H9 (cell line): ENCODE measurements at regions not wholly inside any gene's neighbourhood (a gene's known extent, or its start where the extent isn't known, plus 50 kb on each side); places are given as distances from the start of the nearest gene placed in this dataset.

Source experiments
- DNase-seq: peaks from one replicate; pipeline ENCODE4 v3.0.0-alpha.2; 2017
- H2AFZ ChIP-seq: one replicate; pipeline ENCODE4 v1.6.1; 2013; ENCODE audit warnings: mild to moderate bottlenecking, low read length, control low read depth, moderate library complexity
- H2AK5ac ChIP-seq: 2 replicates; pipeline ENCODE4 v1.6.1; 2013; ENCODE audit warnings: low read length, control low read depth, mixed read lengths; ENCODE audit not compliant: insufficient read length
- H2BK120ac ChIP-seq: one replicate; pipeline ENCODE4 v1.6.1; 2013; ENCODE audit warnings: low read depth, mild to moderate bottlenecking, low read length, control low read depth, inconsistent platforms; ENCODE audit not compliant: poor library complexity, severe bottlenecking
- H2BK12ac ChIP-seq: 2 replicates; pipeline ENCODE4 v1.6.1; 2013; ENCODE audit warnings: low read length, control low read depth, mixed read lengths, low read depth; ENCODE audit not compliant: insufficient read length
- H2BK15ac ChIP-seq: 2 replicates; pipeline ENCODE4 v1.6.1; 2013; ENCODE audit warnings: low read depth, low read length, control low read depth
- H2BK20ac ChIP-seq: one replicate; pipeline ENCODE4 v1.6.1; 2013; ENCODE audit warnings: low read depth, mild to moderate bottlenecking, low read length, control low read depth, inconsistent platforms; ENCODE audit not compliant: poor library complexity, severe bottlenecking
- H2BK5ac ChIP-seq: 2 replicates; pipeline ENCODE4 v1.6.1; 2013; ENCODE audit warnings: low read length, control low read depth, mixed read lengths; ENCODE audit not compliant: insufficient read length
- H3K14ac ChIP-seq: 2 replicates; pipeline ENCODE4 v1.6.1; 2013; ENCODE audit warnings: low read length, control low read depth; ENCODE audit not compliant: insufficient read depth
- H3K18ac ChIP-seq: 2 replicates; pipeline ENCODE4 v1.6.1; 2013; ENCODE audit warnings: low read depth, mild to moderate bottlenecking, mixed read lengths, low read length, control low read depth; ENCODE audit not compliant: insufficient read length
- H3K23ac ChIP-seq: 2 replicates; pipeline ENCODE4 v1.6.1; 2013; ENCODE audit warnings: low read length, control low read depth, mixed read lengths, low read depth; ENCODE audit not compliant: insufficient read length
- H3K23me2 ChIP-seq: 2 replicates; pipeline ENCODE4 v1.6.1; 2013; ENCODE audit warnings: low read depth, mild to moderate bottlenecking, mixed read lengths, low read length, control low read depth; ENCODE audit not compliant: insufficient read length, poor library complexity, severe bottlenecking
- H3K27ac ChIP-seq: 2 replicates; pipeline ENCODE4 v1.5.1; 2013; ENCODE audit warnings: low read length, control low read depth, mixed read lengths, low read depth; ENCODE audit not compliant: insufficient read length
- H3K27me3 ChIP-seq: 2 replicates; pipeline ENCODE4 v1.6.1; 2013; ENCODE audit warnings: low read length, control low read depth, inconsistent platforms; ENCODE audit not compliant: insufficient read depth
- H3K4ac ChIP-seq: 2 replicates; pipeline ENCODE4 v1.6.1; 2013; ENCODE audit warnings: low read depth, mild to moderate bottlenecking, control low read depth, inconsistent platforms, low read length, moderate library complexity
- H3K4me1 ChIP-seq: 2 replicates; pipeline ENCODE4 v1.6.1; 2013; ENCODE audit warnings: low read length, control low read depth, inconsistent platforms; ENCODE audit not compliant: insufficient read depth
- H3K4me2 ChIP-seq: 2 replicates; pipeline ENCODE4 v1.6.1; 2013; ENCODE audit warnings: low read length, control low read depth, mixed read lengths; ENCODE audit not compliant: insufficient read length, insufficient read depth
- H3K56ac ChIP-seq: 2 replicates; pipeline ENCODE4 v1.6.1; 2013; ENCODE audit warnings: low read depth, mild to moderate bottlenecking, mixed read lengths, low read length, control low read depth; ENCODE audit not compliant: insufficient read length
- H3K79me1 ChIP-seq: 2 replicates; pipeline ENCODE4 v1.6.1; 2013; ENCODE audit warnings: low read depth, mild to moderate bottlenecking, moderate library complexity, low read length, control low read depth, inconsistent platforms; ENCODE audit not compliant: insufficient read depth, poor library complexity, severe bottlenecking
- H3K79me2 ChIP-seq: 2 replicates; pipeline ENCODE4 v1.6.1; 2013; ENCODE audit warnings: low read length, control low read depth, inconsistent platforms; ENCODE audit not compliant: insufficient read depth
- H3K9ac ChIP-seq: 2 replicates; pipeline ENCODE4 v1.6.1; 2013; ENCODE audit warnings: low read length, control low read depth, mixed read lengths; ENCODE audit not compliant: insufficient read length; ENCODE audit errors: extremely low read depth
- H3K9me3 ChIP-seq: one replicate; pipeline ENCODE4 v1.6.1; 2013; ENCODE audit warnings: low read depth, low read length, inconsistent platforms; ENCODE audit not compliant: control insufficient read depth
- H3T11ph ChIP-seq: one replicate; pipeline ENCODE4 v1.6.1; 2013; ENCODE audit warnings: mild to moderate bottlenecking, low read length, control low read depth, inconsistent platforms
- H4K20me1 ChIP-seq: one replicate; pipeline ENCODE4 v1.6.1; 2013; ENCODE audit not compliant: control insufficient read depth, insufficient read length, insufficient read depth
- H4K5ac ChIP-seq: 2 replicates; pipeline ENCODE4 v1.6.1; 2013; ENCODE audit warnings: low read depth, mild to moderate bottlenecking, mixed read lengths, low read length, control low read depth; ENCODE audit not compliant: insufficient read length
- H4K8ac ChIP-seq: replicated peaks from 2 replicates; pipeline ENCODE4 v1.6.1; 2013; ENCODE audit warnings: low read length, control low read depth, mixed read lengths, low read depth; ENCODE audit not compliant: insufficient read length
- H4K91ac ChIP-seq: 2 replicates; pipeline ENCODE4 v1.6.1; 2013; ENCODE audit warnings: low read depth, mild to moderate bottlenecking, moderate library complexity, mixed read lengths, low read length, control low read depth; ENCODE audit not compliant: insufficient read length
- H3K27ac Mint-ChIP-seq, 3 experiments: 2 replicates in 2 of 3; 3 replicates in 1 of 3; pipeline ENCODE4 v1.8.0; 2020 to 2021; ENCODE audit warnings: mixed read lengths in 3 of 3, mild to moderate bottlenecking in 1 of 3, moderate library complexity in 1 of 3
- H3K27me3 Mint-ChIP-seq: 2 replicates; pipeline ENCODE4 v1.8.0; 2021; ENCODE audit warnings: low read depth, mild to moderate bottlenecking, moderate library complexity, mixed read lengths
- H3K36me3 Mint-ChIP-seq, 3 experiments: 2 replicates in 2 of 3; 3 replicates in 1 of 3; pipeline ENCODE4 v1.8.0; 2020 to 2021; ENCODE audit warnings: low read depth in 3 of 3, mixed read lengths in 3 of 3; ENCODE audit not compliant: insufficient read depth in 1 of 3
- H3K4me1 Mint-ChIP-seq, 2 experiments: 2 replicates each; pipeline ENCODE4 v1.8.0; 2020; ENCODE audit warnings: mixed read lengths in 2 of 2
- H3K4me3 Mint-ChIP-seq, 2 experiments: 2 replicates in 1 of 2; 3 replicates in 1 of 2; pipeline ENCODE4 v1.8.0; 2020 to 2021; ENCODE audit warnings: mild to moderate bottlenecking in 2 of 2, mixed read lengths in 2 of 2, moderate library complexity in 1 of 2
- H3K9me3 Mint-ChIP-seq, 2 experiments: 2 replicates in 1 of 2; 3 replicates in 1 of 2; pipeline ENCODE4 v1.8.0; 2020; ENCODE audit warnings: mild to moderate bottlenecking in 2 of 2, mixed read lengths in 2 of 2, moderate library complexity in 1 of 2
- CTCF ChIP-seq: fragments of 200-600 bp; sonication (generic); conservative IDR thresholded peaks from 3 replicates; pipeline ENCODE4 v1.8.0; 2021; ENCODE audit warnings: antibody characterized with exemption, mild to moderate bottlenecking
- WGBS: extraction: QIAGEN DNeasy Blood & Tissue Kit; methylation state at CpG from one replicate; pipeline ENCODE4 v1.1.7; 2013; ENCODE audit warnings: missing lambda C conversion rate, low lambda C conversion rate, mixed read lengths; ENCODE audit not compliant: insufficient read length; ENCODE audit errors: extremely low coverage; 5-methylcytosine and 5-hydroxymethylcytosine counted together

- no peak overlapping the region for H3K4me2 ChIP-seq
- Mint-ChIP-seq H3K27me3 (no peaks in the 10 kb centered on the region), H3K27ac (no peak overlapping the region), H3K4me3 (no peak overlapping the region), H3K36me3 (no peaks in the 10 kb centered on the region), H3K9me3 (no peaks in the 10 kb centered on the region), H3K4me1 (peaks cover 8 to 14% of the 10 kb centered on the region in 2 experiments)
- no peak overlapping the region for H4K8ac ChIP-seq
- no peaks in the 10 kb centered on the region for H4K20me1 ChIP-seq
- no peaks in the 10 kb centered on the region for H3K23me2 ChIP-seq
- H4K5ac ChIP-seq: no peak overlapping the region
- H3K23ac ChIP-seq: no peak overlapping the region
- H2AK5ac ChIP-seq: no peak overlapping the region
- DNase-seq: no peak
- H3K27ac ChIP-seq: no peak overlapping the region
- TF ChIP-seq CTCF: no peak
- no peaks in the 10 kb centered on the region for H3K27me3 ChIP-seq
- H2BK15ac ChIP-seq: no peak overlapping the region
- H3K79me2 ChIP-seq: no peaks in the 10 kb centered on the region
- H3K4ac ChIP-seq: no peak overlapping the region
- no peak overlapping the region for H3K18ac ChIP-seq
- no peak overlapping the region for H2AFZ ChIP-seq
- no peak overlapping the region for H4K91ac ChIP-seq
- no peak overlapping the region for H2BK120ac ChIP-seq
- no peak overlapping the region for H3K14ac ChIP-seq
- no peak overlapping the region for H2BK12ac ChIP-seq
- peaks cover 5% of the 10 kb centered on the region for H3K4me1 ChIP-seq
- no CpG with 5 or more reads among the region's 7 CpGs for WGBS
- H2BK5ac ChIP-seq: no peak overlapping the region
- no peaks in the 10 kb centered on the region for H3K9me3 ChIP-seq
- no peak overlapping the region for H3K9ac ChIP-seq
- no peak overlapping the region for H2BK20ac ChIP-seq
- H3K79me1 ChIP-seq: no peaks in the 10 kb centered on the region
- no peak overlapping the region for H3T11ph ChIP-seq
- no peak overlapping the region for H3K56ac ChIP-seq
Observed at GRCh38 chr5:87732875-87733768, 320.4 kb upstream of the CCNH start.
